Keratinocyte (primary cell): ENCODE measurements at regions not wholly inside any gene's neighbourhood (a gene's known extent, or its start where the extent isn't known, plus 50 kb on each side); places are given as distances from the start of the nearest gene placed in this dataset.

ENCODE experiments used
- DNase-seq: peaks from one replicate; pipeline ENCODE4 v3.0.0-alpha.2; 2011; ENCODE audit warnings: low read depth, missing footprints, low spot score
- FAIRE-seq: peaks from 2 replicates; lab custom pipeline; 2011; peaks lifted over from hg19 to GRCh38; lab: Jason Lieb, UNC
- H2AFZ ChIP-seq: 2 replicates; pipeline ENCODE4 v1.6.0; 2012; ENCODE audit warnings: low read length, control low read depth, inconsistent platforms; ENCODE audit not compliant: control insufficient read depth
- H3K27ac ChIP-seq: 2 replicates; pipeline ENCODE4 v1.5.1; 2011; ENCODE audit warnings: low read length; ENCODE audit not compliant: control insufficient read depth, insufficient read depth
- H3K27me3 ChIP-seq: 3 replicates; pipeline ENCODE4 v1.6.0; 2011; ENCODE audit warnings: low read length; ENCODE audit not compliant: control insufficient read depth, insufficient read depth; ENCODE audit errors: extremely low read depth
- H3K36me3 ChIP-seq, 2 experiments: 2 replicates in 1 of 2; 3 replicates in 1 of 2; pipeline ENCODE4 v1.5.1; 2011; ENCODE audit warnings: low read length in 2 of 2, mild to moderate bottlenecking in 1 of 2; ENCODE audit not compliant: control insufficient read depth in 2 of 2, insufficient read depth in 2 of 2; ENCODE audit errors: extremely low read depth in 1 of 2
- H3K4me1 ChIP-seq: 3 replicates; pipeline ENCODE4 v1.5.1; 2011; ENCODE audit warnings: low read length; ENCODE audit not compliant: control insufficient read depth, insufficient read depth; ENCODE audit errors: extremely low read depth
- H3K4me2 ChIP-seq: 3 replicates; pipeline ENCODE4 v1.6.0; 2011; ENCODE audit warnings: low read depth, low read length; ENCODE audit not compliant: control insufficient read depth, insufficient read depth; ENCODE audit errors: extremely low read depth
- H3K4me3 ChIP-seq, 3 experiments: fragments of 200-600 bp in 1 of 3; sonication (generic) in 1 of 3; 2 replicates in 2 of 3; 3 replicates in 1 of 3; pipeline ENCODE4 v1.5.1; 2011 to 2016; ENCODE audit warnings: low read length in 3 of 3, mild to moderate bottlenecking in 3 of 3, control low read depth in 2 of 3, inconsistent platforms in 1 of 3, low read depth in 1 of 3, mixed read lengths in 1 of 3, mixed run types in 1 of 3, moderate library complexity in 1 of 3; ENCODE audit not compliant: control insufficient read depth in 2 of 3, insufficient read depth in 2 of 3; ENCODE audit errors: extremely low read depth in 1 of 3
- H3K79me2 ChIP-seq: 2 replicates; pipeline ENCODE4 v1.6.0; 2012; ENCODE audit warnings: low read length; ENCODE audit not compliant: control insufficient read depth, insufficient read depth
- H3K9ac ChIP-seq: 3 replicates; pipeline ENCODE4 v1.6.0; 2011; ENCODE audit warnings: low read length; ENCODE audit not compliant: control insufficient read depth, insufficient read depth; ENCODE audit errors: extremely low read depth
- H3K9me1 ChIP-seq: 3 replicates; pipeline ENCODE4 v1.6.0; 2011; ENCODE audit warnings: low read length; ENCODE audit not compliant: control insufficient read depth, insufficient read depth; ENCODE audit errors: extremely low read depth
- H3K9me3 ChIP-seq: 2 replicates; pipeline ENCODE4 v1.5.1; 2012; ENCODE audit warnings: low read depth, low read length; ENCODE audit not compliant: control insufficient read depth
- H4K20me1 ChIP-seq: 3 replicates; pipeline ENCODE4 v1.6.0; 2011; ENCODE audit warnings: low read length; ENCODE audit not compliant: control insufficient read depth, insufficient read depth; ENCODE audit errors: extremely low read depth
- EZH2 ChIP-seq: IDR thresholded peaks from one replicate; pipeline ENCODE4 v1.6.1; 2012; ENCODE audit warnings: inconsistent platforms, mild to moderate bottlenecking, low read length, moderate library complexity
- dilution Hi-C: fragments of 300-500 bp; cut with MboI; formaldehyde crosslinking; loops from one replicate; pipeline ENCODE4 v1.7.0; 2020; ENCODE audit warnings: low sequenced_read_pairs; ENCODE audit not compliant: extremely low pct_ligation_motif_present
- TF ChIP-seq, protein P1 (sequence below), 3 experiments: IDR thresholded peaks in 1 of 3; conservative IDR thresholded peaks in 1 of 3; optimal IDR thresholded peaks in 1 of 3; 2 replicates in 2 of 3; 3 replicates in 1 of 3; pipeline versions ENCODE3 to v1.5.1; 2011; ENCODE audit warnings: low read length in 3 of 3, mild to moderate bottlenecking in 3 of 3, moderate library complexity in 2 of 3, control low read depth in 1 of 3, inconsistent platforms in 1 of 3; ENCODE audit not compliant: insufficient read depth in 2 of 3; ENCODE audit errors: extremely low read depth in 1 of 3

DNA sequence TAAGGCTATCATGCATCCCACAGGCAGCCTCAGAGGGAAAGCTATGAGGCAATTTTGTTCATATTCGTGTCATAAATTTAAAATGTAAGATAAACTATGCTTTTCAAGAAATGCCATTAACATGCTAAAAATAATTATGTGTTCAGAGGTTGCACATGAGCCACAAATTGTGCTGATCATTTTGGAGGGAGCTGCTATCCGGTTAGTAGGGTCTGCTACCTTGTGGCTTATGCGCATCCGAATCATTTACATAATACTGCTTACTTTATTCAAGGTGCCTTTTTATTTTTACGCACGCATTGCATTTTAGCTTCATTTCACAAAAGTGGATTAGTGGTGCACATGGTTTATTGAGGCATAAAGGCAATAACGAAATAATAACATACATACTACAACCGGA, 76.4 kb upstream of the WWC2 start:
- H3K4me2 ChIP-seq: no peak overlapping the region
- TF ChIP-seq EZH2: no peak
- TF ChIP-seq, protein P1, sequence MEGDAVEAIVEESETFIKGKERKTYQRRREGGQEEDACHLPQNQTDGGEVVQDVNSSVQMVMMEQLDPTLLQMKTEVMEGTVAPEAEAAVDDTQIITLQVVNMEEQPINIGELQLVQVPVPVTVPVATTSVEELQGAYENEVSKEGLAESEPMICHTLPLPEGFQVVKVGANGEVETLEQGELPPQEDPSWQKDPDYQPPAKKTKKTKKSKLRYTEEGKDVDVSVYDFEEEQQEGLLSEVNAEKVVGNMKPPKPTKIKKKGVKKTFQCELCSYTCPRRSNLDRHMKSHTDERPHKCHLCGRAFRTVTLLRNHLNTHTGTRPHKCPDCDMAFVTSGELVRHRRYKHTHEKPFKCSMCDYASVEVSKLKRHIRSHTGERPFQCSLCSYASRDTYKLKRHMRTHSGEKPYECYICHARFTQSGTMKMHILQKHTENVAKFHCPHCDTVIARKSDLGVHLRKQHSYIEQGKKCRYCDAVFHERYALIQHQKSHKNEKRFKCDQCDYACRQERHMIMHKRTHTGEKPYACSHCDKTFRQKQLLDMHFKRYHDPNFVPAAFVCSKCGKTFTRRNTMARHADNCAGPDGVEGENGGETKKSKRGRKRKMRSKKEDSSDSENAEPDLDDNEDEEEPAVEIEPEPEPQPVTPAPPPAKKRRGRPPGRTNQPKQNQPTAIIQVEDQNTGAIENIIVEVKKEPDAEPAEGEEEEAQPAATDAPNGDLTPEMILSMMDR (optimal IDR thresholded peaks at IDR 0.05 in 1 of 3, IDR thresholded peaks at IDR 0.05 in 1 of 3, conservative IDR thresholded peaks at IDR 0.05 in 1 of 3; ENCODE audit: extremely low read depth in 1 of 3, insufficient read depth in 2 of 3, low read length in 3 of 3): no peak
- dilution Hi-C loops: no loop called here
- no peaks in the 10 kb centered on the region for H3K4me1 ChIP-seq
- no peak overlapping the region for H3K4me3 ChIP-seq
- H3K27ac ChIP-seq: no peak overlapping the region
- H3K9me3 ChIP-seq: no peaks in the 10 kb centered on the region
- no peaks in the 10 kb centered on the region for H4K20me1 ChIP-seq
- no peak overlapping the region for H2AFZ ChIP-seq
- no peaks in the 10 kb centered on the region for H3K9me1 ChIP-seq
- FAIRE-seq (no peak), DNase-seq (no peak)
- no peaks in the 10 kb centered on the region for H3K79me2 ChIP-seq
- H3K36me3 ChIP-seq: no peaks in the 10 kb centered on the region
- H3K27me3 ChIP-seq: peaks cover 3% of the 10 kb centered on the region
- H3K9ac ChIP-seq: no peak overlapping the region

DNA sequence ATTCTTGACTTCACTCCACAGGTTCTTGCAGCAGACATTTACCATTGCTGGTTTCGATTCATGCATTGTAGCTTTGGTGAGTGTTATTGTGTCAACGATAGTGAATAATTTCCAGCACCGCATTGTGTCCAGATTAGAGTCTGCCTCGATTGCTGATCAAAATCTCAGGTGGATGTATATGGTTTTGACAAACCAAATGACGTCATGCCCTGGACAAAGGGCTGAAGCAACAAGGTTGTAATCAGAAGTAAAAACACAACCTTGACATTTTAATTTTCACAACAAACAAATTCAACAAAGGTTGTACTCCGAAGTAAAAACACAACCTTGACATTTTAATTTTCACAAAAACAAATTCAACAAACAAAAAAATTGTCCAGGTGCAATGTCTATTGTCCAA, 81.1 kb upstream of the WWC2 start:
- no peaks in the 10 kb centered on the region for H4K20me1 ChIP-seq
- FAIRE-seq: no peak
- dilution Hi-C loops: no loop called here

GRCh38 chr4:183014361-183015084, 84.5 kb upstream of the WWC2 start:
- no peaks in the 10 kb centered on the region for H3K9me1 ChIP-seq
- dilution Hi-C loops: no loop called here
- H3K36me3 ChIP-seq: no peaks in the 10 kb centered on the region
- H3K9ac ChIP-seq: no peak overlapping the region
- DNase-seq (no peak), FAIRE-seq (no peak)
- H3K4me1 ChIP-seq: no peaks in the 10 kb centered on the region
- H3K4me2 ChIP-seq: no peak overlapping the region
- TF ChIP-seq, protein P1 (optimal IDR thresholded peaks at IDR 0.05 in 1 of 3, IDR thresholded peaks at IDR 0.05 in 1 of 3, conservative IDR thresholded peaks at IDR 0.05 in 1 of 3; ENCODE audit: extremely low read depth in 1 of 3, insufficient read depth in 2 of 3, low read length in 3 of 3): no peak
- no peak for TF ChIP-seq EZH2
- no peaks in the 10 kb centered on the region for H4K20me1 ChIP-seq
- H3K27ac ChIP-seq: no peak overlapping the region
- H3K9me3 ChIP-seq: no peaks in the 10 kb centered on the region
- no peak overlapping the region for H2AFZ ChIP-seq
- no peak overlapping the region for H3K4me3 ChIP-seq
- H3K27me3 ChIP-seq: peaks cover 29% of the 10 kb centered on the region
- H3K79me2 ChIP-seq: no peaks in the 10 kb centered on the region

More for the DNA sequence above, 81.1 kb upstream of the WWC2 start:
- Histone ChIP-seq H2AFZ (no peak overlapping the region), H3K9me3 (no peaks in the 10 kb centered on the region), H3K27ac (no peak overlapping the region), H3K79me2 (no peaks in the 10 kb centered on the region), H3K9me1 (no peaks in the 10 kb centered on the region), H3K36me3 (no peaks in the 10 kb centered on the region), H3K9ac (no peak overlapping the region), H3K4me2 (no peak overlapping the region), H3K4me1 (no peaks in the 10 kb centered on the region), H3K27me3 (peaks cover 15% of the 10 kb centered on the region), H3K4me3 (no peak overlapping the region)
- DNase-seq: no peak
- TF ChIP-seq EZH2: no peak
